ENCODE measurements at regions not wholly inside any gene's neighbourhood (a gene's known extent, or its start where the extent isn't known, plus 50 kb on each side); places are given as distances from the start of the nearest gene placed in this dataset.

DNA sequence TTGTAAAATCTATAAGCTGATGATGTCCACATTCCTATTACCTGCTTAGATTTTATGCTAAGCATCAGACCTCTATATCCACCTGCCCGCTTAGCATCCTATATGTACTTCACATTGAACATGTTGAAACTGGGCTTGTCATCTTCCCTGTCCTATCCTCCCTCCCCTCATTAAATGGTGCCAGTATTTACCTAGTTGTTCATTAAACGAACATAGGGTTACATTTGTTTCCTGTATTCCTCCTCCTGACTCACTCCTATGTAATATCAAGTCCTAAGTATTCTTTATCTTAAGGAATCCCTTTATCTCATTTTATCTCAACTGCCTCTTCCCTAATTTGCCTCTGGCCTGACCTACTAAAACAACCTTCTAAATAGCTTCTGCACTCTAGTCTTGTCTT lies 177.8 kb upstream of the MEF2C start:
- Histone ChIP-seq H3K9ac (ENCODE audit: low read depth, low read length, poor library complexity) (no peak overlapping the region), H3K23ac (ENCODE audit: low read depth, low read length, poor library complexity) (no peak overlapping the region), H2AK5ac (ENCODE audit: low read depth, low read length) (no peak overlapping the region), H2BK5ac (ENCODE audit: low read length) (no peak overlapping the region), H4K8ac (ENCODE audit: low read depth, low read length) (no peak overlapping the region), H2BK15ac (ENCODE audit: low read length) (no peak overlapping the region), H3K18ac (ENCODE audit: low read length) (no peak overlapping the region), H3K79me1 (ENCODE audit: low read depth, low read length) (no peaks in the 10 kb centered on the region), H2BK120ac (ENCODE audit: low read depth, low read length) (no peak overlapping the region), H3K27me3 (ENCODE audit: control insufficient read depth in 3 of 3, insufficient read depth in 3 of 3, low read depth in 1 of 3, low read length in 3 of 3) (no peaks in the 10 kb centered on the region), H3K4me3 (ENCODE audit: low read length in 2 of 2) (no peak overlapping the region), H3K9me3 (replicated peaks in 1 of 2; ENCODE audit: control insufficient read depth in 2 of 2, insufficient read depth in 1 of 2, low read depth in 1 of 2, low read length in 2 of 2) (no peaks in the 10 kb centered on the region), H2AFZ (ENCODE audit: low read length) (no peak overlapping the region), H3K27ac (replicated peaks; ENCODE audit: low read length) (no peak overlapping the region), H3K36me3 (replicated peaks in 1 of 2; ENCODE audit: control insufficient read depth in 2 of 2, insufficient read depth in 2 of 2, low read length in 2 of 2) (no peaks in the 10 kb centered on the region), H2BK12ac (ENCODE audit: low read length) (no peak overlapping the region), H4K91ac (ENCODE audit: low read depth, low read length, poor library complexity) (no peak overlapping the region), H3K4me1 (ENCODE audit: control insufficient read depth in 2 of 2, insufficient read depth in 1 of 2, low read depth in 1 of 2, low read length in 2 of 2) (no peaks in the 10 kb centered on the region), H3K4me2 (ENCODE audit: insufficient read depth, low read length, poor library complexity, severe bottlenecking) (no peak overlapping the region), H3K14ac (ENCODE audit: low read length) (no peak overlapping the region), H3K4ac (ENCODE audit: low read length) (no peak overlapping the region)
- no peak for DNase-seq (ENCODE audit: low spot score)
- no CpG with 5 or more reads among the region's 2 CpGs for WGBS, 2 donors (ENCODE audit: extremely low coverage in 2 of 2, insufficient read length in 2 of 2, insufficient replicate concordance in 1 of 2)

DNA sequence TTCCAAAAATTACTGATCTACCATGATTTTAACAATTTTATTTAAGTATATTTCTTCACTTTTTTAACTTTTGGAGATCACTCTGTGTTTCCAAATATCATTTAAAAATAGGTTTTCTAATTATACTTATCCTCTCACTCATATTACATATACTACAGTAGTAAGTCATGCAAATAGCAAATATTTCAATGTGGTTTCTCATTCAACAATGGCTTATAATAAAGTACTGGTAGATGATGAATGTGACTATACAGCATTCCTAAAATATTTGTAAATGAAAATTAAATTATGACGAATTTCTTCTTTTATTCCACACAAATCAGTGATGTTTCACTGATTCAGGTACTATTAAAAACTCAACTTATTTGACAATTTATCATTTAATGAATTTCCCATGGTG lies 176.3 kb upstream of the MEF2C start:
- H3K23ac ChIP-seq (ENCODE audit: low read depth, low read length, poor library complexity), result no peak overlapping the region
- H2AFZ ChIP-seq (ENCODE audit: low read length), result no peak overlapping the region
- no peaks in the 10 kb centered on the region for H3K9me3 ChIP-seq (replicated peaks in 1 of 2; ENCODE audit: control insufficient read depth in 2 of 2, insufficient read depth in 1 of 2, low read depth in 1 of 2, low read length in 2 of 2)
- H2AK5ac ChIP-seq (ENCODE audit: low read depth, low read length), result no peak overlapping the region
- H3K36me3 ChIP-seq (replicated peaks in 1 of 2; ENCODE audit: control insufficient read depth in 2 of 2, insufficient read depth in 2 of 2, low read length in 2 of 2), result no peaks in the 10 kb centered on the region
- H4K8ac ChIP-seq (ENCODE audit: low read depth, low read length), result no peak overlapping the region
- H3K27ac ChIP-seq (replicated peaks; ENCODE audit: low read length), result no peak overlapping the region
- DNase-seq (ENCODE audit: low spot score), result no peak
- no peaks in the 10 kb centered on the region for H3K27me3 ChIP-seq (ENCODE audit: control insufficient read depth in 3 of 3, insufficient read depth in 3 of 3, low read depth in 1 of 3, low read length in 3 of 3)
- H3K4me3 ChIP-seq (ENCODE audit: low read length in 2 of 2), result no peak overlapping the region
- no peak overlapping the region for H2BK12ac ChIP-seq (ENCODE audit: low read length)
- H3K79me1 ChIP-seq (ENCODE audit: low read depth, low read length), result no peaks in the 10 kb centered on the region
- no peak overlapping the region for H3K4me2 ChIP-seq (ENCODE audit: insufficient read depth, low read length, poor library complexity, severe bottlenecking)
- no peak overlapping the region for H3K18ac ChIP-seq (ENCODE audit: low read length)
- no peak overlapping the region for H4K91ac ChIP-seq (ENCODE audit: low read depth, low read length, poor library complexity)
- no peak overlapping the region for H3K4ac ChIP-seq (ENCODE audit: low read length)
- H3K14ac ChIP-seq (ENCODE audit: low read length), result no peak overlapping the region
- no peak overlapping the region for H2BK120ac ChIP-seq (ENCODE audit: low read depth, low read length)
- WGBS, 2 donors (ENCODE audit: extremely low coverage in 2 of 2, insufficient read length in 2 of 2, insufficient replicate concordance in 1 of 2), result no CpG with 5 or more reads among the region's 1 CpG
- no peak overlapping the region for H2BK5ac ChIP-seq (ENCODE audit: low read length)
- H3K4me1 ChIP-seq (ENCODE audit: control insufficient read depth in 2 of 2, insufficient read depth in 1 of 2, low read depth in 1 of 2, low read length in 2 of 2), result no peaks in the 10 kb centered on the region
- no peak overlapping the region for H2BK15ac ChIP-seq (ENCODE audit: low read length)
- H3K9ac ChIP-seq (ENCODE audit: low read depth, low read length, poor library complexity), result no peak overlapping the region

DNA sequence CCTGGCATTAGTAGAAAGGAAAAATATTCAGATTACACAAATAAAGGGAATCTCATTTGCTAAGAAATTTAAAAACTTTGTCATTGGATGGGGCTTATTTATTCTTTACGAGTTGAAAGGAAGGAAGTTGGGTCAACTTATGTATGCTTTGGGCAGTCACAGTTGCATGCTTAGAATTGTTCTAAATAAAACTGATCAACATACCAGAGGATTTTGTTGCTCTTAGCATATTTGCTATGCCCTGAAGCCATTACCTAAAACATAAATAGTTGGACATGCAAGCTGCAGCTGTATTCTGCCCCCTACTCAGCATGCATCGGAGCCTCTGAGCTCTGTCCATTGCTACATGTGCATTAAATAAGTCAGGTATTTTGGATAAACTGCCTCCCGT lies 172.7 kb upstream of the MEF2C start:
- no peaks in the 10 kb centered on the region for H3K36me3 ChIP-seq (replicated peaks in 1 of 2; ENCODE audit: control insufficient read depth in 2 of 2, insufficient read depth in 2 of 2, low read length in 2 of 2)
- no peak overlapping the region for H3K18ac ChIP-seq (ENCODE audit: low read length)
- no peak overlapping the region for H2BK12ac ChIP-seq (ENCODE audit: low read length)
- no peak overlapping the region for H3K23ac ChIP-seq (ENCODE audit: low read depth, low read length, poor library complexity)
- H3K27ac ChIP-seq (replicated peaks; ENCODE audit: low read length), result no peak overlapping the region
- no peak overlapping the region for H3K4me3 ChIP-seq (ENCODE audit: low read length in 2 of 2)
- H2BK120ac ChIP-seq (ENCODE audit: low read depth, low read length), result no peak overlapping the region
- H4K91ac ChIP-seq (ENCODE audit: low read depth, low read length, poor library complexity), result no peak overlapping the region
- H2AFZ ChIP-seq (ENCODE audit: low read length), result no peak overlapping the region
- no peaks in the 10 kb centered on the region for H3K79me1 ChIP-seq (ENCODE audit: low read depth, low read length)
- WGBS, 2 donors (ENCODE audit: extremely low coverage in 2 of 2, insufficient read length in 2 of 2, insufficient replicate concordance in 1 of 2), result no CpG with 5 or more reads among the region's 3 CpGs
- no peak overlapping the region for H3K9ac ChIP-seq (ENCODE audit: low read depth, low read length, poor library complexity)
- no peak overlapping the region for H2BK5ac ChIP-seq (ENCODE audit: low read length)
- H2BK15ac ChIP-seq (ENCODE audit: low read length), result no peak overlapping the region
- no peak overlapping the region for H3K14ac ChIP-seq (ENCODE audit: low read length)
- no peak overlapping the region for H2AK5ac ChIP-seq (ENCODE audit: low read depth, low read length)
- H3K9me3 ChIP-seq (replicated peaks in 1 of 2; ENCODE audit: control insufficient read depth in 2 of 2, insufficient read depth in 1 of 2, low read depth in 1 of 2, low read length in 2 of 2), result no peaks in the 10 kb centered on the region
- no peaks in the 10 kb centered on the region for H3K27me3 ChIP-seq (ENCODE audit: control insufficient read depth in 3 of 3, insufficient read depth in 3 of 3, low read depth in 1 of 3, low read length in 3 of 3)
- DNase-seq (ENCODE audit: low spot score), result no peak
- H3K4ac ChIP-seq (ENCODE audit: low read length), result no peak overlapping the region
- no peak overlapping the region for H4K8ac ChIP-seq (ENCODE audit: low read depth, low read length)
- H3K4me2 ChIP-seq (ENCODE audit: insufficient read depth, low read length, poor library complexity, severe bottlenecking), result no peak overlapping the region
- no peaks in the 10 kb centered on the region for H3K4me1 ChIP-seq (ENCODE audit: control insufficient read depth in 2 of 2, insufficient read depth in 1 of 2, low read depth in 1 of 2, low read length in 2 of 2)

DNA sequence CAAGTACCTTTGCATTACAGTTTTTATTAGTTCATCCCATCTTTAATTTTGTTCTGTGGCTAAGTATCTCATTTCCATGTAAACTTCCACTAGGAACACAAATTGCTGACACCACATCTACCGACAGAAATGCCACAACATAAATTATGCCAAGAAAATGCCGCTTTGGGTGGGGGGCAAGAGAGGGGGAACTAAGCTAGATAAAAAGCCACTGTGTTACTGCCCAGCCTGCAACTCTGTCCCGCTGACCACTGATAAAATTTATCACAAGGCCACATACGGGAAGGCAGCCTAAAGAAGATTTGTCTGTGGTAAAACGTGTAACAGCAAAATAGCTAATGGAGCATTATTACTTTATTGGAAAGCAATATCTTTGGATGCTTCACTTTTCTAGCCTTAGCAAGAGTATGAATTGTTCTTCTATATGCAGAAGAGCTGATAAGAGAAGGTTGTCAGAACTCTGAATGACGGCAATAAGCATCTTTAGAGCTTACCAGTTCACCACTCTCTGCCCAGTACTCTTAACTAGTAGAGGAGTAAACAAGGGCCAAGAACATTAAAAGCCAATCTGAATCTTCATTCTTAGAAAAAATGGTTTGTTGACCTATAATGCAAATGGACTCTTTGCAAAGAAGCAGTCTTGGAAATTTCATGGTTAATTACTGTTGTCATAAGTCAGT lies 172.2 kb upstream of the MEF2C start:
- Histone ChIP-seq H3K23ac (ENCODE audit: low read depth, low read length, poor library complexity) (no peak overlapping the region), H4K91ac (ENCODE audit: low read depth, low read length, poor library complexity) (no peak overlapping the region), H2AK5ac (ENCODE audit: low read depth, low read length) (no peak overlapping the region), H2BK12ac (ENCODE audit: low read length) (no peak overlapping the region), H3K18ac (ENCODE audit: low read length) (no peak overlapping the region), H3K4me1 (ENCODE audit: control insufficient read depth in 2 of 2, insufficient read depth in 1 of 2, low read depth in 1 of 2, low read length in 2 of 2) (no peaks in the 10 kb centered on the region), H2BK120ac (ENCODE audit: low read depth, low read length) (no peak overlapping the region), H3K36me3 (replicated peaks in 1 of 2; ENCODE audit: control insufficient read depth in 2 of 2, insufficient read depth in 2 of 2, low read length in 2 of 2) (no peaks in the 10 kb centered on the region), H2BK5ac (ENCODE audit: low read length) (no peak overlapping the region), H3K79me1 (ENCODE audit: low read depth, low read length) (no peaks in the 10 kb centered on the region), H2BK15ac (ENCODE audit: low read length) (no peak overlapping the region), H3K9me3 (replicated peaks in 1 of 2; ENCODE audit: control insufficient read depth in 2 of 2, insufficient read depth in 1 of 2, low read depth in 1 of 2, low read length in 2 of 2) (no peaks in the 10 kb centered on the region), H3K27me3 (ENCODE audit: control insufficient read depth in 3 of 3, insufficient read depth in 3 of 3, low read depth in 1 of 3, low read length in 3 of 3) (no peaks in the 10 kb centered on the region), H2AFZ (ENCODE audit: low read length) (no peak overlapping the region), H4K8ac (ENCODE audit: low read depth, low read length) (no peak overlapping the region), H3K27ac (replicated peaks; ENCODE audit: low read length) (no peak overlapping the region), H3K4ac (ENCODE audit: low read length) (no peak overlapping the region), H3K4me2 (ENCODE audit: insufficient read depth, low read length, poor library complexity, severe bottlenecking) (no peak overlapping the region), H3K9ac (ENCODE audit: low read depth, low read length, poor library complexity) (no peak overlapping the region), H3K4me3 (ENCODE audit: low read length in 2 of 2) (no peak overlapping the region), H3K14ac (ENCODE audit: low read length) (no peak overlapping the region)
- no CpG with 5 or more reads among the region's 6 CpGs for WGBS, 2 donors (ENCODE audit: extremely low coverage in 2 of 2, insufficient read length in 2 of 2, insufficient replicate concordance in 1 of 2)
- no peak for DNase-seq (ENCODE audit: low spot score)

Measured in neuronal stem cell (in vitro differentiated cells).